HG03097 (cell line): ENCODE measurements at regions not wholly inside any gene's neighbourhood (a gene's known extent, or its start where the extent isn't known, plus 50 kb on each side); places are given as distances from the start of the nearest gene placed in this dataset.
"Not testable (repeated sequence)": the region's sequence is repeated elsewhere in the genome, so short reads cannot be mapped to it uniquely, and the experiment has no call there.

Source experiments
- ATAC-seq: cut with Tn5 transposase; IDR thresholded peaks from one replicate; pipeline ENCODE4 v1.9.1; 2021; ENCODE audit not compliant: unreplicated experiment, low FRiP score

GRCh38 chr16:22651111-22651817, 140.6 kb downstream of the NPIPB5 start:
- not testable (repeated sequence) for ATAC-seq

- ATAC-seq: no peak
Measured at GRCh38 chr16:22652463-22652845, 141.8 kb downstream of the NPIPB5 start.

DNA sequence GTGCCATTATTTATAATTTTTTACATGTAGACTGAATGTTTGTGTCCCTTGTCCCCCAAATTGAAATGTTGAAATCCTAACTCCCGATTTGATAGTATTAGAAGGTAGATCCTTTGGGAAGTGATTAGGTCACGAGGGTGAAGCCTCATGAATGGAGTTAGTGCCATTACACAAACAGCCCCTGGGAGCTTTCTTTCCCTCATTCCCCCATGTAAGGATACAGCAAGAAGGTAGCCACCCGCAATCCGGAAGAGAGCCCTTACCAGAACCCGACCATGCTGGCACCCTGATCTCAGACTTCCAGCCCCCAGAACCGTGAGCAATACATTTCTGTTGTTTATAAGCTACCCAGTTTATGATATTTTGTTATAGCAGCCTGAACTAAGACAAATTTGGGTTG, 143.2 kb downstream of the NPIPB5 start:
- ATAC-seq: no peak

GRCh38 chr16:22656573-22656972, 145.9 kb downstream of the NPIPB5 start:
- not testable (repeated sequence) for ATAC-seq

DNA sequence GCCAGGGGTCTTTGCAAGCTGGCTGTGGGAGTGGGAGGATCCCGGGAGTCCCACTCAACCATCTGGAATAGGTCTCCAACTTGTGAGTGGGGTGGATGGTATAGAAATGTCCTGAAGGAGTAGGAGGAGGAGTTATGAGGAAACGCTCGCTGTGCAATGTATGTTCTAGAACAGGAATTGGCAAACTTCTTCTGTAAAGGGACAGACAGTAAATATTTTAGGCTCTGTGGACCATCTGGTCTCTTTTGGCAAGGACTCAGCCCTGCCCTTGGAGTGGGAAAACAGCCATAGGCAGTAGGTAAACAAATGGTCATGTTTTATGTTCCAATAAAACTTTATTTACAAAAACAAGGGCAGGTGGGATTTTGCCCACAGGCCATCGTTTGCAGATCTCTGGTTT, 149.2 kb downstream of the NPIPB5 start:
- no peak for ATAC-seq

GRCh38 chr16:22660441-22661160, 149.9 kb downstream of the NPIPB5 start:
- no peak for ATAC-seq

DNA sequence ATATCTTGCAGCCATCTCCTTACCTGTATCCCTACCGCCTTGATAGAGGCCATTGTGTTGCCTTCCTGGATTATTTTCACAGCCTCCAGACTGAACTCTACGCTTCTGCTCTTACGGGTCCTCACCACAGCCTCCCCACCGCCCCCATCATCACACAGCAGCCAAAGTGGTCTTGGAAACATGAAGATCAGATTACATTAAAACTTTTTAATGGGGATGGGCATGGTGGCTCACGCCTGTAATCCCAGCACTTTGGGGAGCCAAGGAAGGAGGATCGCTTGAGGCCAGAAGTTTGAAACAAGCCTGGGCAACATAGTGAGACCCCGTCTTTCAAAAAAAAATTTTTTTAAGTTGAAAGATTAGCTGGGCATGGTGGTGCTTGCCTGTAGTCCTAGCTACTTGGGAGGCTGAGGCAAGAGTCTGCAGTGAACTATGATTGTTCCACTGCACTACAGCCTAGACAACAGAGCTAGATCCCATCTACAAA, 150.5 kb downstream of the NPIPB5 start:
- no peak for ATAC-seq

DNA sequence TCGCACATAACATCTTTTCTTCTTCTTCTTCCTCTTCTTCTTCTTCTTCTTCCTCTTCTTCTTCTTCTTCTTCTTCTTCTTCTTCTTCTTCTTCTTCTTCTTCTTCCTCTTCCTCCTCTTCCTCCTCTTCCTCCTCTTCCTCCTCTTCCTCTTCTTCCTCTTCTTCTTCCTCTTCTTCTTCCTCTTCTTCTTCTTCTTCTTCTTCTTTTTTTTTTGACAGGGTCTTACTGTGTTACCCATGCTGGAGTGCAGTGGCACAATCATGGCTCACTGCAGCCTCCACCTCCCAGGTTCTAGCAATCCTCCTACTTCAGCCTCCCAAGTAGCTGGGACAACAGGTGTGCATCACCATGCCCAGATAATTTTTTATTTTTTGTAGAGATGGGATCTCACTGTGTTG, 151.0 kb upstream of the HS3ST2 start:
- ATAC-seq: not testable (repeated sequence)

GRCh38 chr16:22663389-22664064, 150.4 kb upstream of the HS3ST2 start:
- ATAC-seq: no peak

DNA sequence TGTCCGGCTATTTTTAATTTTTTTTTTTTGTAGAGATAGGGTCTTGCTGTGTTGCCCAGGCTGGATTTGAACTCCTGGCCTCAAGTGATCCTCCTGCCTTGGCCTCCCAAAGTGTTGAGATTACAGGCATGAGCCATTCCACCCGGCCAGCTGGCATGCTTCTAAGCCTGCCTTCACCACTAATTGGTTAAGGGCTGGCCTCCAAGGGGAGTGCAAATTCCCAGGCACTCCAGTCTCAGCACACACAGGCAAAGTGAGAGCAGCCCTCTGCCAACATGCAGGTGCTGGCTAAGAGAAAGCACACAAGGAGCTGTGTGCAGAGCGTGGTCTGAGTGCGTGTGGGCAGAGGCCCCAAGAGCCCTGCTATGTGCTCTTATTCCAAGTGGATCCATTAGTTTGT, 149.8 kb upstream of the HS3ST2 start:
- ATAC-seq: no peak

- ATAC-seq: no peak
Measured at GRCh38 chr16:22664561-22664997, 149.4 kb upstream of the HS3ST2 start.

GRCh38 chr16:22665048-22665797, 148.7 kb upstream of the HS3ST2 start:
- ATAC-seq: no peak

DNA sequence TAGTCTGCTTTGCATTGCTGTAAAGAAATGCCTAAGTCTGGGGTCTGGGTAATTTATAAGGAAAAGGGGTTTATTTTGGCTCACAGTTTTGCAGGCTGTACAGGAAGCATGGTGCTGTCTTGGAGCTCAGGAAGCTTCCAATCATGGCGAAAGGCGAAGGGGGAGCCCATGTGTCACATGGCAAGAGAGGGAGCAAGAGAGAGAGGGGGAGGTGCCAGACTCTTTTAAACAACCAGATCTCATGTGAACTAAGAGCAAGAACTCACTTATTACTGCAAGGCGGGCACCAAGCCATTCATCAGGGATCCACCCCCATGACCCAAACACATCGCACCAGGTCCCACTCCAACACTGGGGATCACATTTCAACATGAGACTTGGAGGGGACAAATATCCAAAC, 148.2 kb upstream of the HS3ST2 start:
- ATAC-seq: no peak

DNA sequence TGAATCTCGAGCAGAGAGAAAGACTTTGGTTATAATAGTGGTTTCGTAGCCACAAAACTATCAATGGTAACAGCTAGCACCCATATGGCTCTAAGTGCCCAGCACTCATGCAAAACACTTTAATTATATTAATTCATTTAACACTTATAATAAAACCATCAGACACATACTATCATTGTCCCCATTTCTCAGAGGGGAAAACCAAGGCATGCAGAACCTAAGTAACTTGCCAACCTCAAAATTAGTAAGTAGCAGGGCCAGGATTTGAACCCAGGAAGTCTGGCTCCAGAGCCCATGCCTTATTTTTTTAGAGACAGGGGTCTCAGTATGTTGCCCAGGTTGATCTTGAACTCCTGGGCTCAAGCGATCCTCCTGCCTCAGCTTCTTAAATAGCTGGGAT, 145.6 kb upstream of the HS3ST2 start:
- no peak for ATAC-seq

DNA sequence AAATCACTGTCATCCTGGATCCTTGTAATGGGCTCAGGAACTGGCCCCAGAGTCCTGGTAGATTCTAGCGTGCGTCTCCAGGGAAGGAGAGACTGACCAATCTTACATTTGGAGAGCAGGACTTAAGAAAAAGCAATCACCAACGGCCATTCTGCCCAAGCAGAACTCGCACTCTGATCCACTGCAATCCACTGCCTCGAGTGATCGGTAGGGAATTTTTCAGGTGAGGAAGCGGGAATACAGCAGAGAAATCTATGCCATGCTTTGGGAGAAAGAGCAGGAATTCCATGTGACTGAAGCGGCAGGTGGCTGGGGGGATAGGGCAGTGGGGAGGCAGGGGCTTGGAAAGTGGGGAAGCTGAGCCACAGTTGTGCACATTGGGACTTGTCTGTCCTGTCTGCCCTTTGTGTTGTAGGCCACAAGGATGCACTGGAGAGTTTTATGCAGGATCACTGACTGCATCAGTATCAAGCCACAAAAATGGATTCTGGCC, 143.9 kb upstream of the HS3ST2 start:
- no peak for ATAC-seq

GRCh38 chr16:22670551-22671041, 143.4 kb upstream of the HS3ST2 start:
- ATAC-seq: no peak

DNA sequence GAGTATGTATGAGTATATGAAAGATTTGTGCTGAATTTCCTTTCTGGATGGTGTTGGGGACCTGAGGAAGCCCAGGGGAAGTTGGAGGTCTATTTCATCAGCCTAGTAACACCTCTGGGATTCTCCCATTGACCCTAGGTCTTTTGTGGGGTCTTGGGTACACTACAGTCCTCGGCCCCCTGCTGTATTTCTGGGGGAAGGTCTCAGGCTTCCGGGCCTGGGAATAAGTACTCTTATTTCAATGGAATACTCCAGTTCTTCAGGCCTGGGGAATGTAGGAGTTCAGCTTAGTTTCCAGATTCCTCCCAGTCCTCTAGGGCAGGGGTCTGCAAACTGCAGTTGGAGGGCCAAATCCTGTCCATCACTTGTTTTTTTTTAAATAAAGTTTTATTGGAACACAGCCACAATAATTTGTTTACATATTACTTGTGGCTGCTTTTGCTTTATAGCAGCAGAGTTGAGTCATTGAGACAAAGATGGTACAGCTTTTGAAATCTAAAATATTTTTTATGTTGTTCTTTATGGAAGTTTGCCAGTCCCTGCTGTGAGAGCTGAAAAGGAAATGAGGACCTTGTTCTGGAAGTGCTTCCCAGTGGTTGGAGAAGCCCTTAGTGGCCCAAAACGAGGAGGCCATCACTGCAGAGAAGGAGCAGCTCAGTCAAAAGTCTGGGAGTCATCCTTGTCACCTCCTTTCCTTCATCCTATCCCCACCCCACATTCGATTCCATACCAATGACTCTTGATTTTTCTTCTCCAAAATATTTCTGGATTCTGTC, 142.5 kb upstream of the HS3ST2 start:
- ATAC-seq: no peak

GRCh38 chr16:22672830-22673210, 141.1 kb upstream of the HS3ST2 start:
- ATAC-seq: no peak

DNA sequence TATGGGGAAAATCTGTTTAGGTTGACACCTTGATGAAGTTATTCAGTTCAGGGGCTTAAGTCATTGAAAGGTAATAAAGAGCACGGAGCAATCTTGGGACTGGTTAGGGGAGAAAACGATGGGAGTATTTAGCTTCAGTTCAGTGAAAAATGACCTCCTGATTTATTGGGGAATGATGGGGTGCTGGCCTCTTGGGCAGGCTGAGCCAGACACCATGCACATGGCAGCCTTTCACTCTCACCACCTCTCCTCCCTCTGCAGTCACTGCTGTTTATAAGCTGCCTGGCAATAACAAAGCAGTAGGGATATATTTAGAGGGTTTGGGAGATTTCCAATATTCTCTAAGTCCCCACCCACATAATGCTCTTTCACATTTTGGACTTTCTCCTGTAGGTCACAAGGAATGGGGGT, 140.5 kb upstream of the HS3ST2 start:
- ATAC-seq: no peak

DNA sequence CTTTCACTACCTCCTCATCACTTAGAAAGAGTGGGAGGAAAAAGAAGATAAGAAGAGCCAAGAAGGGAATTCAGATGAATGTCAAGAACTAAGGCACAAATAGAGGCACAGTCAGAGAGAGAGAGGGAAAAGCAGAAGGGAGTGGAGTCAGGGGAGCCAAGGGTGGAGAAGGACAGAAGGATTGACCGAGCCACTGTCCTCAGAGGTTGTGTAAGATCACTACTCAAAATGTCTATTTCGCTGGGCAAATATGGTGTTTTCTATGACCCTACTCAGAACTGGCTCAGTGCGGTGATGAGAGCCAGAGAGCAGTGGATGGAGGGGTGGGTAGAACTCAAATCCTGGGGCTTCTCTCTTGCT, 139.2 kb upstream of the HS3ST2 start:
- no peak for ATAC-seq
